Glutamatergic neuron (in vitro differentiated cells): ENCODE measurements at regions not wholly inside any gene's neighbourhood (a gene's known extent, or its start where the extent isn't known, plus 50 kb on each side); places are given as distances from the start of the nearest gene placed in this dataset.

Experiments used
- DNase-seq: peaks from one replicate; pipeline ENCODE4 v3.0.0; 2022
- H3K27ac Mint-ChIP-seq: one replicate; pipeline ENCODE4 v1.8.0; 2020; ENCODE audit warnings: mild to moderate bottlenecking, mixed read lengths, inconsistent platforms; ENCODE audit not compliant: unreplicated experiment
- H3K27me3 Mint-ChIP-seq: one replicate; pipeline ENCODE4 v1.8.0; 2020; ENCODE audit warnings: mild to moderate bottlenecking, moderate library complexity, mixed read lengths, inconsistent platforms; ENCODE audit not compliant: unreplicated experiment
- H3K36me3 Mint-ChIP-seq: one replicate; pipeline ENCODE4 v1.8.0; 2020; ENCODE audit warnings: mild to moderate bottlenecking, mixed read lengths, inconsistent platforms; ENCODE audit not compliant: unreplicated experiment
- H3K4me1 Mint-ChIP-seq: one replicate; pipeline ENCODE4 v1.8.0; 2020; ENCODE audit warnings: mild to moderate bottlenecking, low read depth, mixed read lengths, inconsistent platforms; ENCODE audit not compliant: unreplicated experiment
- H3K4me3 Mint-ChIP-seq: one replicate; pipeline ENCODE4 v1.8.0; 2020; ENCODE audit warnings: mild to moderate bottlenecking, mixed read lengths, inconsistent platforms; ENCODE audit not compliant: unreplicated experiment
- H3K9me3 Mint-ChIP-seq: one replicate; pipeline ENCODE4 v1.8.0; 2020; ENCODE audit warnings: mild to moderate bottlenecking, moderate library complexity, mixed read lengths, inconsistent platforms; ENCODE audit not compliant: unreplicated experiment
- CTCF ChIP-seq: fragments of 200-600 bp; sonication (generic); IDR thresholded peaks from one replicate; pipeline ENCODE4 v1.5.0; 2021; ENCODE audit not compliant: partially characterized antibody, unreplicated experiment

DNA sequence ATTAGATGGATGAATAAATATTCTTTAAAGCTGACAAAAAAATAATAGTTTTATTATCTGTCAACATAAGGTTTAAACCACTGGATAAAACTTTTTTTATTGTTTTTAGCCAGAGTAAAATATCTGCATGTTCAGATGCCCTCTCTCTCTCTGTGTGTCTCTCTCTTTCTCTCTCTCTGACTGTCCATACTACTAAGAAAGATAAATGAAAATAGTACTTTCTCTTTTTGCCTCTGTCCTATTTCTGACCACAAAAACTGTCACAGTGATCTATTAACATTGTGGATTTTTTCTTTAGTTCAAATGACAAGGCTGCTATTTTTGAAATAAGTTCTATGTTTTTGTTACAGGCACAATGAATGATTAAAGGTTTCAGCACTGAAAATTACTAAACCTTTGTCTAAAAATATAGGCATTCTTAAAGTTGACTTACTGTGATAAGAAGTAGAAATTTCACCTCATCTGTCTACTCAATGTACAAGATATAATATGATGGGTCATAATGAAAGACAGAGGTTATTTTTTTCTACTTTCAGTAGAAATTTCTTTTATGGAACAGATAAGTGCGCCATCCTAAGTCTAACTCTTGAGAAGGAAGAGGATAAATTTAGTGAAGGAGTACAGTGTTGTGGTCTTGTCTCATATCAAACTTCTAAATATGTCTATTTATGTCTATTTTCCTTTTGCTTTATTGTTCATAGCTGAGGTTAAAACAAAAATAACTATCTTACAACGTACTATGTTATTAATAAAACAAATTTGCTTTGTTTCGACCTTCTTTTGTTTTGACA, 341.9 kb upstream of the EYS start:
- Mint-ChIP-seq H3K4me3 (no peak overlapping the region), H3K4me1 (no peaks in the 10 kb centered on the region), H3K27me3 (peaks cover 2% of the 10 kb centered on the region), H3K9me3 (peaks cover 2% of the 10 kb centered on the region), H3K36me3 (no peaks in the 10 kb centered on the region), H3K27ac (no peak overlapping the region)
- no peak for TF ChIP-seq CTCF
- no peak for DNase-seq

DNA sequence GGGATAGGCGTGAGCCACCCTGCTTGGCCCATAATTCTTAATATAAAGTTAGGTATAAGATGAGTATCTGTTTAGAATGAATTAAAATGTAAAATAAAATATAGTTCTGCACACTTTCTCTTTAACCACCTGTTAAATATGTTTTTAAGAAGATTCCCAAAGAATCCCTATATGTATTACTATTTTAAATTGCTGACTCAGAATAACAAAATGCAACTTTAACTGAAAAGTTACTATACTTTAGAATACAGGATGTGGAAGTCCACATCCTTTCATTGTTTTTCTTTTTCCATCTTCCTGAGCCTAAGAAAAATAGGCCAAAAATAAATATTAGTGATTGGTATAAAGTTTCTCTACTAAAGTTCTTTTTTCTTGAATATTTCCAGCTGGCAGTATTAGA, 325.6 kb upstream of the EYS start:
- Mint-ChIP-seq H3K36me3 (no peaks in the 10 kb centered on the region), H3K9me3 (no peaks in the 10 kb centered on the region), H3K27me3 (no peaks in the 10 kb centered on the region), H3K4me3 (no peak overlapping the region), H3K4me1 (no peaks in the 10 kb centered on the region), H3K27ac (no peak overlapping the region)
- DNase-seq: no peak
- no peak for TF ChIP-seq CTCF

- no peaks in the 10 kb centered on the region for H3K4me1 Mint-ChIP-seq
- no peak for TF ChIP-seq CTCF
- DNase-seq: no peak
These were observed 322.4 kb upstream of the EYS start for GRCh38 chr6:66029391-66029790.

GRCh38 chr6:65999288-65999791, 292.3 kb upstream of the EYS start:
- DNase-seq: no peak
- Mint-ChIP-seq H3K9me3 (no peaks in the 10 kb centered on the region), H3K4me1 (no peaks in the 10 kb centered on the region), H3K36me3 (no peaks in the 10 kb centered on the region), H3K27ac (no peak overlapping the region), H3K27me3 (no peaks in the 10 kb centered on the region), H3K4me3 (no peak overlapping the region)
- TF ChIP-seq CTCF: no peak

More at GRCh38 chr6:66029391-66029790, 322.4 kb upstream of the EYS start:
- H3K9me3 Mint-ChIP-seq: no peaks in the 10 kb centered on the region
- no peaks in the 10 kb centered on the region for H3K36me3 Mint-ChIP-seq
- no peak overlapping the region for H3K27ac Mint-ChIP-seq
- H3K27me3 Mint-ChIP-seq: no peaks in the 10 kb centered on the region
- no peak overlapping the region for H3K4me3 Mint-ChIP-seq

GRCh38 chr6:65998544-65998943, 291.5 kb upstream of the EYS start:
- Mint-ChIP-seq H3K4me1 (no peaks in the 10 kb centered on the region), H3K9me3 (no peaks in the 10 kb centered on the region), H3K4me3 (no peak overlapping the region), H3K27me3 (no peaks in the 10 kb centered on the region), H3K27ac (no peak overlapping the region), H3K36me3 (no peaks in the 10 kb centered on the region)
- no peak for TF ChIP-seq CTCF
- DNase-seq: no peak
